A673 (cell line): ENCODE measurements at regions not wholly inside any gene's neighbourhood (a gene's known extent, or its start where the extent isn't known, plus 50 kb on each side); places are given as distances from the start of the nearest gene placed in this dataset.

ENCODE experiments used
- BruUV-seq: library from RNA; stranded (reverse); fragments of 400-500 nt; replicated peaks from 2 replicates; lab custom pipeline; 2021; lab: Mats Ljungman, UMichigan
- CTCF ChIA-PET: fragments of 300-600 bp; sonication (Branson Sonifier 250); formaldehyde crosslinking; loops from one replicate; lab custom pipeline; 2022; ENCODE audit warnings: antibody characterized with exemption; lab: Charles Lee
- POLR2A ChIA-PET: fragments of 300-600 bp; sonication (Branson Sonifier 250); formaldehyde crosslinking; loops from one replicate; lab custom pipeline; 2022; ENCODE audit warnings: antibody characterized with exemption; ENCODE audit not compliant: low non-redundant PET; lab: Charles Lee
- DNase-seq: peaks from one replicate; pipeline ENCODE4 v3.0.0-alpha.2; 2015; ENCODE audit warnings: low spot score
- H3K27ac ChIP-seq: fragments of 200-600 bp; sonication (generic); 2 replicates; pipeline ENCODE4 v1.5.1; 2016; ENCODE audit warnings: mixed run types, low read depth, mild to moderate bottlenecking, mixed read lengths, antibody characterized with exemption, low read length; ENCODE audit not compliant: poor library complexity, severe bottlenecking
- H3K27me3 ChIP-seq: fragments of 200-600 bp; sonication (generic); replicated peaks from 2 replicates; pipeline ENCODE4 v1.6.1; 2017; ENCODE audit warnings: mixed run types, low read depth, mild to moderate bottlenecking, mixed read lengths, antibody characterized with exemption, low read length; ENCODE audit not compliant: insufficient read depth, poor library complexity
- H3K36me3 ChIP-seq: fragments of 200-600 bp; sonication (generic); 2 replicates; pipeline ENCODE4 v1.6.1; 2016; ENCODE audit warnings: mixed run types, mild to moderate bottlenecking, mixed read lengths, antibody characterized with exemption, low read length; ENCODE audit not compliant: insufficient read depth, poor library complexity, severe bottlenecking
- H3K4me1 ChIP-seq: fragments of 200-600 bp; sonication (generic); 2 replicates; pipeline ENCODE4 v1.6.1; 2017; ENCODE audit warnings: mixed run types, mild to moderate bottlenecking, mixed read lengths, antibody characterized with exemption, low read length; ENCODE audit not compliant: insufficient read depth, poor library complexity, severe bottlenecking
- H3K4me3 ChIP-seq: fragments of 200-600 bp; sonication (generic); 2 replicates; pipeline ENCODE4 v1.5.1; 2016; ENCODE audit warnings: low read depth, mixed run types, mild to moderate bottlenecking, mixed read lengths, low read length; ENCODE audit not compliant: poor library complexity, severe bottlenecking
- H3K9me3 ChIP-seq: fragments of 200-600 bp; sonication (generic); 2 replicates; pipeline ENCODE4 v1.6.1; 2016; ENCODE audit warnings: mixed run types, low read depth, mild to moderate bottlenecking, mixed read lengths, antibody characterized with exemption, low read length; ENCODE audit not compliant: poor library complexity, severe bottlenecking
- CTCF ChIP-seq: fragments of 300-800, 200-600 bp; sonication (generic); conservative IDR thresholded peaks from 2 replicates; pipeline ENCODE4 v1.5.1; 2017; ENCODE audit warnings: low read depth, mild to moderate bottlenecking, antibody characterized with exemption, low read length, moderate library complexity, mixed read lengths
- EZH2 ChIP-seq: fragments of 200-600 bp; sonication (generic); IDR thresholded peaks from 2 replicates; pipeline ENCODE4 v1.6.1; 2017; ENCODE audit warnings: borderline replicate concordance, low read depth, mild to moderate bottlenecking, mixed read lengths, antibody characterized with exemption, low read length; ENCODE audit not compliant: poor library complexity, severe bottlenecking
- intact Hi-C: fragments of 100-400 bp; cut with micrococcal nuclease; formaldehyde crosslinking; loops from one replicate; pipeline ENCODE4 v1.10.0; 2022; ENCODE audit not compliant: unreplicated experiment

GRCh38 chr5:57316798-57317327, 143.0 kb downstream of the GPBP1 start:
- H3K36me3 ChIP-seq = no peaks in the 10 kb centered on the region
- no peak for DNase-seq
- no peak overlapping the region for H3K4me3 ChIP-seq
- POLR2A ChIA-PET = interaction anchor here (0.5 kb wide), 1 partner anchor 24 kb away, joined by 7 read pairs; no protein-coding TSS in a partner anchor
- no TSS peak for BruUV-seq
- intact Hi-C loops = no loop called here
- no peak for TF ChIP-seq EZH2
- TF ChIP-seq CTCF = no peak
- H3K27me3 ChIP-seq = no peaks in the 10 kb centered on the region
- no peaks in the 10 kb centered on the region for H3K4me1 ChIP-seq
- H3K9me3 ChIP-seq = no peaks in the 10 kb centered on the region
- CTCF ChIA-PET = no interaction called here
- H3K27ac ChIP-seq = no peak overlapping the region

GRCh38 chr5:57315941-57316340, 142.1 kb downstream of the GPBP1 start:
- H3K9me3 ChIP-seq = no peaks in the 10 kb centered on the region
- H3K4me1 ChIP-seq = no peaks in the 10 kb centered on the region
- intact Hi-C loops = no loop called here
- ChIA-PET CTCF (no interaction called here), POLR2A (no interaction called here)
- no peaks in the 10 kb centered on the region for H3K36me3 ChIP-seq
- H3K27me3 ChIP-seq = no peaks in the 10 kb centered on the region
- no peak overlapping the region for H3K27ac ChIP-seq
- BruUV-seq = no TSS peak
- no peak overlapping the region for H3K4me3 ChIP-seq
- DNase-seq = no peak
- TF ChIP-seq EZH2 (no peak), CTCF (no peak)
